Activated CD4-positive, alpha-beta T cell treated with anti-CD3 and anti-CD28 coated beads, Interleukin-2, amount 50 U/mL, for 1 hour (primary cell): ENCODE measurements at regions not wholly inside any gene's neighbourhood (a gene's known extent, or its start where the extent isn't known, plus 50 kb on each side); places are given as distances from the start of the nearest gene placed in this dataset.
"Not testable (repeated sequence)": the region's sequence is repeated elsewhere in the genome, so short reads cannot be mapped to it uniquely, and the experiment has no call there.

ENCODE experiments used
- DNase-seq: peaks from one replicate; pipeline ENCODE4 v3.0.0-alpha.2; 2020

- peak; percentile 17 for DNase-seq
Measured at GRCh38 chr2:95728878-95729596, 137.2 kb downstream of the TRIM43 start.

GRCh38 chr2:95729597-95729955 is 137.8 kb downstream of the TRIM43 start:
- no peak for DNase-seq

GRCh38 chr2:95730813-95731212 is 139.0 kb downstream of the TRIM43 start:
- DNase-seq = no peak

- DNase-seq = no peak
Measured at GRCh38 chr2:95734976-95735890, 143.4 kb downstream of the TRIM43 start.

GRCh38 chr2:95738301-95738700 is 146.5 kb downstream of the TRIM43 start:
- DNase-seq = no peak

GRCh38 chr2:95752126-95752525 is 160.3 kb downstream of the TRIM43 start:
- not testable (repeated sequence) for DNase-seq

GRCh38 chr2:95753812-95754211 is 162.0 kb downstream of the TRIM43 start:
- DNase-seq = not testable (repeated sequence)

GRCh38 chr2:95754213-95754612 is 162.4 kb downstream of the TRIM43 start:
- DNase-seq = not testable (repeated sequence)

- not testable (repeated sequence) for DNase-seq
Measured at GRCh38 chr2:95754819-95755563, 163.2 kb downstream of the TRIM43 start.

- not testable (repeated sequence) for DNase-seq
Measured at GRCh38 chr2:95755956-95756669, 164.3 kb downstream of the TRIM43 start.

GRCh38 chr2:95757988-95758387 is 166.2 kb downstream of the TRIM43 start:
- no peak for DNase-seq

GRCh38 chr2:95759481-95760246 is 167.9 kb downstream of the TRIM43 start:
- DNase-seq = no peak

GRCh38 chr2:95760806-95761525 is 169.2 kb downstream of the TRIM43 start:
- no peak for DNase-seq

GRCh38 chr2:95761556-95761955 is 169.8 kb downstream of the TRIM43 start:
- no peak for DNase-seq

- DNase-seq = not testable (repeated sequence)
Measured at GRCh38 chr2:95762023-95763021, 170.5 kb downstream of the TRIM43 start.

GRCh38 chr2:95763074-95763473 is 171.3 kb downstream of the TRIM43 start:
- not testable (repeated sequence) for DNase-seq

GRCh38 chr2:95764966-95765365 is 173.2 kb downstream of the TRIM43 start:
- not testable (repeated sequence) for DNase-seq

- DNase-seq = not testable (repeated sequence)
Measured at GRCh38 chr2:95765925-95766910, 174.4 kb downstream of the TRIM43 start.
